GM12878 (cell line): ENCODE measurements at regions not wholly inside any gene's neighbourhood (a gene's known extent, or its start where the extent isn't known, plus 50 kb on each side); places are given as distances from the start of the nearest gene placed in this dataset.

ENCODE experiments used
- ATAC-seq: fragments of 200-7000 bp; cut with Tn5 transposase; 3 replicates; pipeline ENCODE4 v1.9.1; 2020; ENCODE audit warnings: mild to moderate bottlenecking, moderate library complexity
- BruUV-seq: library from RNA; stranded (reverse); fragments of 400-500 nt; replicated peaks from 2 replicates; lab custom pipeline; 2021; lab: Mats Ljungman, UMichigan
- CTCF ChIA-PET: fragments of 300-600 bp; sonication (Branson Sonifier 250); formaldehyde crosslinking; extraction: SDS; loops from one replicate; lab custom pipeline; 2021; ENCODE audit warnings: inconsistent platforms; lab: Yijun Ruan, JAX
- POLR2A ChIA-PET: fragments of 350-600 bp; formaldehyde crosslinking; extraction: SDS; loops from one replicate; lab custom pipeline; 2021; ENCODE audit warnings: inconsistent platforms; lab: Charles Lee
- RAD21 ChIA-PET: fragments of 300-600 bp; sonication (Branson Sonifier 250); formaldehyde crosslinking; loops from one replicate; lab custom pipeline; 2023; ENCODE audit warnings: antibody characterized with exemption; ENCODE audit not compliant: unreplicated experiment; lab: Charles Lee
- SMC1A ChIA-PET: fragments of 300-600 bp; sonication (Branson Sonifier 250); formaldehyde crosslinking; loops from one replicate; lab custom pipeline; 2023; ENCODE audit not compliant: unreplicated experiment, uncharacterized antibody; lab: Charles Lee
- DNase-seq: peaks from one replicate; pipeline ENCODE4 v3.0.0-alpha.2; 2011; ENCODE audit warnings: low read depth, low spot score
- FAIRE-seq: peaks from 3 replicates; lab custom pipeline; 2011; peaks lifted over from hg19 to GRCh38; lab: Jason Lieb, UNC
- H2AFZ ChIP-seq: 2 replicates; pipeline ENCODE4 v1.6.0; 2011; ENCODE audit warnings: low read depth, low read length, control low read depth; ENCODE audit not compliant: control insufficient read depth
- H3K27ac ChIP-seq: 2 replicates; pipeline ENCODE4 v1.5.1; 2011; ENCODE audit warnings: control low read depth; ENCODE audit not compliant: control insufficient read depth, insufficient read depth
- H3K27me3 ChIP-seq, 2 experiments: replicated peaks in 1 of 2; 2 replicates each; pipeline versions ENCODE4 v1.6.0 to v1.6.1; 2011; ENCODE audit warnings: low read length in 1 of 2; ENCODE audit not compliant: control insufficient read depth in 2 of 2, insufficient read depth in 2 of 2
- H3K36me3 ChIP-seq, 2 experiments: 2 replicates each; pipeline ENCODE4 v1.5.1; 2011; ENCODE audit warnings: low read length in 1 of 2; ENCODE audit not compliant: control insufficient read depth in 2 of 2, insufficient read depth in 2 of 2
- H3K4me1 ChIP-seq: 2 replicates; pipeline ENCODE4 v1.6.1; 2011; ENCODE audit warnings: mild to moderate bottlenecking, low read length, moderate library complexity, mixed read lengths; ENCODE audit not compliant: control insufficient read depth, insufficient read depth
- H3K4me2 ChIP-seq: 2 replicates; pipeline ENCODE4 v1.6.0; 2011; ENCODE audit warnings: control low read depth; ENCODE audit not compliant: control insufficient read depth, insufficient read depth
- H3K4me3 ChIP-seq: fragments of 200-600 bp; sonication (generic); 2 replicates; pipeline ENCODE4 v1.5.1; 2016
- H3K79me2 ChIP-seq: 2 replicates; pipeline ENCODE4 v1.6.0; 2011; ENCODE audit warnings: low read length; ENCODE audit not compliant: control insufficient read depth, insufficient read depth
- H3K9ac ChIP-seq: 2 replicates; pipeline ENCODE4 v1.8.0; 2011; ENCODE audit warnings: low read length, control low read depth, mixed read lengths; ENCODE audit not compliant: control insufficient read depth, insufficient read depth
- H3K9me3 ChIP-seq: replicated peaks from 3 replicates; pipeline ENCODE4 v1.5.1; 2011; ENCODE audit warnings: mild to moderate bottlenecking, low read length; ENCODE audit not compliant: control insufficient read depth, insufficient read depth
- H4K20me1 ChIP-seq: 2 replicates; pipeline ENCODE4 v1.6.0; 2011; ENCODE audit not compliant: control insufficient read depth, insufficient read depth
- CUX1 ChIP-seq: IDR thresholded peaks from 2 replicates; pipeline ENCODE4 v1.6.1; 2012; ENCODE audit warnings: improper control_type of control experiment, low read depth, low read length; ENCODE audit not compliant: insufficient replicate concordance
- E2F4 ChIP-seq: IDR thresholded peaks from 2 replicates; pipeline ENCODE4 v1.6.1; 2012; ENCODE audit warnings: low read depth, low read length, improper control_type of control experiment
- IKZF1 ChIP-seq: fragments of 450-650 bp; conservative IDR thresholded peaks from 2 replicates; pipeline ENCODE4 v1.6.1; 2017; ENCODE audit warnings: antibody characterized with exemption, mild to moderate bottlenecking
- JUNB ChIP-seq: IDR thresholded peaks from 2 replicates; pipeline ENCODE4 v1.6.1; 2016; ENCODE audit warnings: antibody characterized with exemption, mild to moderate bottlenecking
- MYC ChIP-seq: IDR thresholded peaks from 2 replicates; pipeline ENCODE4 v1.6.1; 2011; ENCODE audit warnings: mild to moderate bottlenecking, low read length, moderate library complexity, inconsistent platforms; ENCODE audit not compliant: insufficient read depth, insufficient replicate concordance, insufficient read length, severe bottlenecking
- NFYB ChIP-seq: IDR thresholded peaks from 2 replicates; pipeline ENCODE4 v1.6.1; 2011; ENCODE audit warnings: low read depth, mild to moderate bottlenecking, low read length, improper control_type of control experiment, moderate library complexity; ENCODE audit not compliant: insufficient read depth
- NR2C2 ChIP-seq: IDR thresholded peaks from 2 replicates; pipeline ENCODE4 v1.6.1; 2011; ENCODE audit warnings: borderline replicate concordance, low read depth; ENCODE audit not compliant: control insufficient read depth, insufficient read length
- PAX8 ChIP-seq: fragments of 450-650 bp; IDR thresholded peaks from 2 replicates; pipeline ENCODE4 v1.6.1; 2017; ENCODE audit warnings: mild to moderate bottlenecking, moderate library complexity
- PKNOX1 ChIP-seq: fragments of 450-650 bp; IDR thresholded peaks from 2 replicates; pipeline ENCODE4 v1.6.1; 2016; ENCODE audit warnings: mild to moderate bottlenecking
- TARDBP ChIP-seq: IDR thresholded peaks from 2 replicates; pipeline ENCODE4 v1.6.1; 2016; ENCODE audit warnings: borderline replicate concordance
- ZNF687 ChIP-seq: fragments of 450-650 bp; IDR thresholded peaks from 2 replicates; pipeline ENCODE4 v1.6.1; 2017; ENCODE audit warnings: mild to moderate bottlenecking, moderate library complexity
- WGBS: methylation state at CpG from one replicate; pipeline ENCODE4 v1.1.6; 2016; ENCODE audit warnings: low lambda C conversion rate; ENCODE audit not compliant: insufficient replicate concordance, insufficient coverage; ENCODE audit errors: missing lambda C conversion rate; 5-methylcytosine and 5-hydroxymethylcytosine counted together
- in situ Hi-C: fragments of 300-500 bp; cut with MboI; formaldehyde crosslinking; loops from 9 replicates; pipeline ENCODE4 v1.14.3; 2018; ENCODE audit warnings: mixed read lengths
- intact Hi-C: fragments of 100-400 bp; cut with micrococcal nuclease; formaldehyde crosslinking; loops from one replicate; pipeline ENCODE4 v1.14.2; 2022; ENCODE audit not compliant: unreplicated experiment

- Histone ChIP-seq H3K9ac (peak overlapping the region; percentile 70), H3K4me2 (peak overlapping the region; percentile 62; the same call in 1 of the 2 replicates), H3K27me3 (no peaks in the 10 kb centered on the region), H3K27ac (peak overlapping the region; percentile 94), H3K79me2 (no peaks in the 10 kb centered on the region), H4K20me1 (no peaks in the 10 kb centered on the region), H3K4me1 (peaks cover 12% of the 10 kb centered on the region), H2AFZ (peak overlapping the region; percentile 84), H3K4me3 (peak overlapping the region; percentile 84), H3K9me3 (no peaks in the 10 kb centered on the region; the same call in 2 of the 3 replicates), H3K36me3 (no peaks in the 10 kb centered on the region)
- ChIA-PET SMC1A (interaction anchor here (0.7 to 1.3 kb wide), 2 partner anchors 30 to 211 kb away, joined by 3 read pairs; no protein-coding TSS in a partner anchor), CTCF (interaction anchor here (1.2 to 1.7 kb wide), 2 partner anchors 49 to 281 kb away, joined by 4 read pairs; no protein-coding TSS in a partner anchor), RAD21 (interaction anchor here (1.3 to 1.5 kb wide), 2 partner anchors 47 to 238 kb away, joined by 5 to 7 read pairs; no protein-coding TSS in a partner anchor), POLR2A (no interaction called here)
- ATAC-seq (peak; percentile 57), DNase-seq (no peak), FAIRE-seq (peak; percentile 18)
- WGBS, result 15% methylated on average over 20 of the region's 49 CpGs
- in situ Hi-C loops (no loop called here), intact Hi-C loops (no loop called here)
- BruUV-seq, result TSS peak; percentile 90
- TF ChIP-seq JUNB (no peak), ZNF687 (0 out of 2 replicates have a peak, but pooled peaks have one; percentile 59), PKNOX1 (no peak), PAX8 (no peak), NR2C2 (no peak), E2F4 (no peak), IKZF1 (peak; percentile 16; the same call in 1 of the 2 replicates), MYC (no peak), CUX1 (no peak), NFYB (no peak), TARDBP (no peak)
Measured at GRCh38 chr9:129412814-129413536, 207.9 kb downstream of the C9orf50 start.
